Stromal cell of bone marrow (primary cell): ENCODE measurements at regions not wholly inside any gene's neighbourhood (a gene's known extent, or its start where the extent isn't known, plus 50 kb on each side); places are given as distances from the start of the nearest gene placed in this dataset.
"Not testable (repeated sequence)": the region's sequence is repeated elsewhere in the genome, so short reads cannot be mapped to it uniquely, and the experiment has no call there.

ENCODE experiments used
- DNase-seq: peaks from one replicate; pipeline ENCODE4 v3.0.0-alpha.2; 2012; ENCODE audit warnings: low read depth

GRCh38 chr13:91045351-91046034 lies 302.0 kb upstream of the MIR17HG start:
- DNase-seq: no peak

DNA sequence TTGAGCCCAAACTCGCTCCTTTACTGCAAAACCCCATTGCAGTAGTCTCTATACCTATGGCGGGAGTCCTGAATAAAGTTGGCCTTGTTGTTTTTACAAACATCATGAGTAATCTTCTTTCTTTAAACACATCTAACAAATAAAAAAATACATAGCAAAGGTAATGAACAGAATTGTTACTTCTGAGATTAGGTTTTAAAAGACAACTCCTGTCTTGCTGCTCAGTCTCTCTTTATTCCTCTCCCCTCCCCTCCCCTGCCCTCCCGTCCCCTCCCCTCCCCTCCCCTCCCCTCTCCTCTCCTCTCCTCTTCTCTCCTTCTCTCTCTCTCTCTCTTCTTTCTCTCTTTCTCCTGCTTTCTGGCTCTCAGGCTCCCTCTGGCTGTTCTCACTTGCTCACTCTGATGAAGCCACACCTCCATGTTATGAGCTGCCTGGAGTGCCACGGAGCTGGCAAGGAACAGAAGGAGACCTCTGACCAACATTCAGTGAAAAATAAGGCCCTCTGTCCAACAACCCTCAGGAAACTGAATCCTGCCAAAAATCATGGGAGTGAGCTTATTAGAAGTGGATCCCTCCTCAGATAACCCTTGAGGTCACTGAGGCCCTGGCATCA lies 300.7 kb upstream of the MIR17HG start:
- no peak for DNase-seq

DNA sequence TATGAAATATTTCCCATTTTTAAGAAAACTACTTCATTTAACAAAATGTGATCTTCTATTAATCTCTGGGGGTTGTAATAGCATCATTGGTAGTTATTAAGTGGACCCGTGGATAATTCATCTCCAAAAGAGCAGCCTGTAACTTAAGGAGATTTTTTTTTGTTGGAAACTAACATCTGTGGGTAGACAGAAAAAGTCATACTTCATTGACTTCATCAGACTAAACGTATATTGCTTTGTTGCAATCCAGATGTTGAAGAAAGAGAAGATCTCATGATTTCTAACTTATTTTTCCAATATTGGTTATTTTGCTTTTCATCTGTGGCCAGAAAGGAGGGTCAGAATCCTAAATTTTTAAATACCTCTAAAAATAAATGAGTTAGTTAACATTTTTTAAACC lies 296.5 kb upstream of the MIR17HG start:
- DNase-seq: no peak

DNA sequence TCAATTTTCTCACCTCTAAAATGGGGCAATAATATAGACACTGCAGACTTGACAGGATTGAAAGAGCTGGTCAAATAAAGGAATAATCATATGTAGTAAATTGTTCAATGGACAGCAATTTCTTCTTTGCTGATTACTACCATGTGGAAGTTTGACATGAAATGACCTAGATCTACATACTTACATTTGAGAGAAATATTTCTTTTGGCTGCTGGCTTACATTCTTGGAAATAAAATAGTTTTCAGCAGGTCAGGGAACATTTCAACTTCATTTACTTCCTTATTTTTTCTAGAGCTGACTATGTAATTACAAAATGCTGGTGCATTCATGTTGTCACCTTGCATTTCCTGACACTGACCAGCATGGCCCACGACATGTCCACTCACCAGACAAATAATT lies 294.6 kb upstream of the MIR17HG start:
- no peak for DNase-seq

- no peak for DNase-seq
These were observed 294.0 kb upstream of the MIR17HG start for GRCh38 chr13:91053318-91054065.

- DNase-seq: no peak
These were observed 292.6 kb upstream of the MIR17HG start for GRCh38 chr13:91054902-91055301.

DNA sequence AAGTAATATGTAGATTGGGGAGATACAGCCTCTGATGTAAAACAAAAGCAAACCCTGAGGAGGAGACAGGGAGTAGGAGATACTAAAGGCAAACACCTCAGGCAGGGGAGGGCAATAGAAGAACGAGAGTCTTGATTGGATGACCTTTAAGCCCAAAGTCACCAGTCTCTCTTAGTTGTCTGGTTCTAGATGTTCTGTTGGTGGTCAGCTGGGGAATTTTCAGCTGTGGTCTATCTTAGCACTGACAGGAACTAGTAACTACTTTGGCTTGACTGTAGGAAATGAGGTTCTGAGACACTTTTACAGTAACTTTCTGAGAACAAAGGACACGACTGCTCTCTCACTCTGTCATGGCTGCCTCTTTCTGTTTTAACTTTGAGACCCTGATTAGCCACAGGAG lies 290.7 kb upstream of the MIR17HG start:
- no peak for DNase-seq

DNA sequence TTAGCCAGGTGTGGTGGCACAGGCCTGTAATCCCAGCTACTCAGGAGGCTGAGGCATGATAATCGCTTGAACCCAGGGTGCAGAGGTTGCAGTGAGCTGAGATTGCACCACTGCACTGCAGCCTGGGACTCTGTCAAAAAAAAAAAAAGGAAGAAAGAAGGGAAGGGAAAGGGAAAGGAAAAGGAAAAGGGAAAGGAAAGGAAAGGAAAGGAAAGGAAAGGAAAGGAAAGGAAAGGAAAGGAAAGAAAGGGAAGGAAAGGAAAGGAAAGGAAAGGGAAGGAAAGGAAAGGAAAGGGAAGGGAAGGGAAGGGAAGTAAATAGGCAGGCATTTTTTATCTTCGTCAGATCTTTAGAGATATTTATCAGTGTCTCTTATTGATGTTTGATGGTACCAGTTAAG lies 290.0 kb upstream of the MIR17HG start:
- DNase-seq: not testable (repeated sequence)

DNA sequence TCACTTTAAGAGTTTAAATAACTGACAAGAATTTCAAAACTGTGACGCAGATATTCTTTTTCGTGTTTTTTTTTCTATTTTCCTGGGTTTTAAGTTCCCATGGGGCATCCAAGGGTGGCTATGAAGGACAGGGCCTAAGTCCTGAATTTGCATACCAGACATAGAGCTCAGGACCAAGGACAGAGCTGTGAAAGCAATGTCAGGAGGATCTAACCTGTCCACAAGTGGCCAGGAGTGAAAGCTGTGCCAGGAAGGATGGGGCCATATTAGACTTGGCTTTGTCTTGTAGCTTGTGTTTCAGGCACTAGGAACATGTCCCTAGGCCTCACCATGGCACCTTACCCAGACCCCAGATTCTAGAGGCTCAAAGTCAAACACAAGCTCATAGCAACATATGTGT lies 289.4 kb upstream of the MIR17HG start:
- no peak for DNase-seq

GRCh38 chr13:91058919-91059318 lies 288.6 kb upstream of the MIR17HG start:
- DNase-seq: no peak

DNA sequence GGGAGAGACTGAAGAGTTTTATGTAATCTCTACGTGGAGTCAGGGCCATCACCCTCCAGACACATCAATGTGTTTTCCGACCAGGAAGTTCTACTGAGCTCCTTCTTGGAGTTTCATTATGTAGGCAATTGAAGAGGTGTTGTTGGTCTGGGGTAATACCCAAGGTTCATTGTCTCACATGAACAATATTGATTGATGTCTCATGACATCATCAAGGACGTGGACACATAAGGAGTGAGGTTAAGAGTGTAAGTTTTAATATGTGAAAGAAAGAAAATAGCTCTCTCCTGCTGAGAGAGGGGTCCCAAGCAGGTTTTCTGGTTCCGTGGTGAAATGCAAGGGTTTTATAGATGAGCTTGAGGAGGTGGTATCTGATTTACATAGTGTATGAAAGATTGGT lies 280.7 kb upstream of the MIR17HG start:
- no peak for DNase-seq

- DNase-seq: no peak
These were observed 275.0 kb upstream of the MIR17HG start for GRCh38 chr13:91072486-91072885.

DNA sequence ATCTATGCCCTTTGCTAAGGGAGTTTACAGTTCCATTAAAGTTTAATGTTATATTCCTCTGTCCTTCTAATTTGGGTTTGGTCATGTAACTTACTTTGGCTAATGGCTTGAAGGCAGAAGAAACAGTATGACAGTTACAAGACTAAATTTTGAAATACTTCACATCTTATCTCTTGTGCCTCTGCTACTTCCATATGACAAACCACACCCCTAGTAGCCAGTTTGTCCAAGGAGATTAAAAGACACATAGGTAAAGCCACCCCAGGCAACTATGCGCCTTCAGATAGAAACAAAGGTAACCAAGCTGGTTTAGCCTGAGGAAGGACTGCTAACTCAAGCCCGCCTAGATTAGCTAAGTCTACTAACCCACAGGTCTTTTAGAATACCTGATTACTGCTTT lies 273.4 kb upstream of the MIR17HG start:
- no peak for DNase-seq

GRCh38 chr13:91076830-91077229 lies 270.7 kb upstream of the MIR17HG start:
- DNase-seq: no peak

GRCh38 chr13:91078093-91078679 lies 269.3 kb upstream of the MIR17HG start:
- DNase-seq: no peak

- no peak for DNase-seq
These were observed 268.3 kb upstream of the MIR17HG start for GRCh38 chr13:91079176-91079575.

DNA sequence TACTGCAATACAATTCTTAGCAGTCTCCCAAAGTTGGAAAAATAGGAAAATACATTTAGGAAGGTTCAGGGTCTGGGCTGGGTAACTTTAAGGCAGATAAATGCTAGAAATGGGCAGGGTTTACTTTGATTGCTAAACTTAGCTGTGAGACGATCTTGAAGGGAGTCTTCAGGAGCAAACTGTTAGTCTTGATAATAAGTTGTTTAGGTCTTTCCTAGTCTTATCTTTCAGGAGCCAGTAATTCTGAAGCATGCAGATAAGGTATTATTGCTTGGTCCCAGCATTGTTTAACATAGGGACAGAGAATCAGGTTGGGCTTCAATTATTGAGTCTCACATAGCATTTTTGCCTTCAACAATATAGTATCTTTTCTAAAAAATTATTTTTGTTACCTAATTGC lies 262.4 kb upstream of the MIR17HG start:
- DNase-seq: no peak

DNA sequence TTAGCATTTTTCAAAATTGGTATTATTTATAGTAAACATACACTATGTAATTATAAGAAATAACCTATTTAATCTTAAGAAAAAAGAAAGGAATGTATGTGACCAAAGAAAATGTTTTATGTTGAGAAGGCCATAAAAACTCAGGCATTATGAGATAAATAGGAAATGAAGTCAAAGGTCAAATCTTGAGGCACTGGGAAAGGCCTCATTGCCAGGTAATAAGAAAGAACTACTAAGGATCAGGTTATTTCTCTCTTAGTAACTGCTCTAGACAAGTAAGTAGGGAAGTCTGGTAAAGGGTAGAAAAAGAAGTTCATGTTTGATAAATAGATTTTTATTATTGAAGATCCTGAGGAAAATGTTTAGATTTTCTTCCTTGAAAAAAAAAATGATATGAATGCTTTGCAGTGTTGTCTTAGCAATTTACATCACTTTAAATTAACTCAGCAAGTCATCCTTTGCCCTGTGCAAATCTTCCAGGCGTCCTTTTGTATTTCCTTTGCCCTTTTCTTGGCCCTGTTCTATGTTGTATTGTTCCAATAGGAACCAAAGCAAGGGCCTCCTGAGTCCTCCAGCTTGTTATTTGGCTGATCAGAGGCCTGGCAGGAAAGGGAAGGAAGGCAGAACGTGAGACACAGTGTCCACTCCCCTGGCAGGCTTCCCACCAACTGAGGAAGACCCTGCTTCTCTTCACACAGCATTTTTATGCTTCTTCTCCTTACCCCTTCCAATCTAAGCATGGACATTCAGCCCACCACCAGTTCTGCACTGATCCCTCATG lies 260.4 kb upstream of the MIR17HG start:
- no peak for DNase-seq

DNA sequence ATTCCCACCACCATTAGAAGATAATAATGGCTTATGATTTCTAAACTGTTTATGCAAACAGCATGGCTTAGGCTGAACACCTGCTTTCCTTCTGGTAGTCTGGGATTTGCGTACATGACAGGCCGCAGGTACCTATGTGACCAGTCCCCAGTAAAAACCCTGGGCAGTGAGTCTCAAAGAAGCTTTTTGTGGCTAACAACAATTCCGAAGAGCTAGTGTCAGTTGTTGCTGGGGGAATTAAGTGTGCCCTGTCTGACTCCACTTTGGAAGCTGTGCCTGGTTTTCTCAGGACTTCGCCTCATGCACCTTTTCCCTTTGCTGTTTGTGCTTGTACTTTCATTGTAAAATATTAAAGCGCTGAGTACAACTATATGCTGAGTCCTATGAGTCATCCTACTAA lies 250.2 kb upstream of the MIR17HG start:
- no peak for DNase-seq

DNA sequence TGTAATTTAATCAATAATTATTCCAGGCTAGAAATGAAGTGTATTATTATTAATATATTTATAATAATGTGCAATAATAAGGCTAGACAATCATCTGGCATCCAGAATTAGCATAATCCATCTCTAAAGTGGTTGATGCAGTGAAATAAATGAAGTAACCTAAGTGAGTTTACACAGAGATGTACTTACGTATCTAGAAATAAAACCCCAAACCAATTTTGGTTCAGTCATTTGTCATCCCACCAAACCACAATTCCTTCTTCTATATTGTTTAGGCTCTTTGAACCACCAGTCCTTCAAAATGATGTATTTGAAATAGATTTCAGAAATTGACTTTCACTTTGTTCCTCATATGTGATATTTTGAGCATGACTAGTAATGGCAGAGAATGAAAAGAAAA lies 247.6 kb upstream of the MIR17HG start:
- DNase-seq: no peak

GRCh38 chr13:91100944-91101343 lies 246.5 kb upstream of the MIR17HG start:
- no peak for DNase-seq

DNA sequence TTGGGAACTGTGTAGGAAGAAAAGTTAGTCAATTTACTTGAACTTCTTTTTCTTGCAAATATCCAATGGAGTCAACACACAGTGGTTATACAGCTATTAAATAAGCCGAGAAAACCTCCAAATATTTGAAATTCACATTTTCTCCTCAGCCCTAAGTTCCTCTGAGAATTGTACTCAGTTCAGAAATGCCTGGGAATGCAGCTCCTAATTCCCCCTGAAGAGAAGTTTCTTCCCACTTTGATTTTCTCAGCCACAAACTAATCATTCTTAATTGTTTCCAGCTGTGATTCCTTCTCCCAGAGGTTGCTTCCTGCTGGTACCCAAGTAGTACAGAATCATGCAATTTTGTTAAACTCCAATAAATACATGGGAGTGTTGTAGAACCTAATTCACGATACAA lies 246.1 kb upstream of the MIR17HG start:
- DNase-seq: no peak
